ENCODE measurements at regions not wholly inside any gene's neighbourhood (a gene's known extent, or its start where the extent isn't known, plus 50 kb on each side); places are given as distances from the start of the nearest gene placed in this dataset.

- TF ChIP-seq, protein P1, sequence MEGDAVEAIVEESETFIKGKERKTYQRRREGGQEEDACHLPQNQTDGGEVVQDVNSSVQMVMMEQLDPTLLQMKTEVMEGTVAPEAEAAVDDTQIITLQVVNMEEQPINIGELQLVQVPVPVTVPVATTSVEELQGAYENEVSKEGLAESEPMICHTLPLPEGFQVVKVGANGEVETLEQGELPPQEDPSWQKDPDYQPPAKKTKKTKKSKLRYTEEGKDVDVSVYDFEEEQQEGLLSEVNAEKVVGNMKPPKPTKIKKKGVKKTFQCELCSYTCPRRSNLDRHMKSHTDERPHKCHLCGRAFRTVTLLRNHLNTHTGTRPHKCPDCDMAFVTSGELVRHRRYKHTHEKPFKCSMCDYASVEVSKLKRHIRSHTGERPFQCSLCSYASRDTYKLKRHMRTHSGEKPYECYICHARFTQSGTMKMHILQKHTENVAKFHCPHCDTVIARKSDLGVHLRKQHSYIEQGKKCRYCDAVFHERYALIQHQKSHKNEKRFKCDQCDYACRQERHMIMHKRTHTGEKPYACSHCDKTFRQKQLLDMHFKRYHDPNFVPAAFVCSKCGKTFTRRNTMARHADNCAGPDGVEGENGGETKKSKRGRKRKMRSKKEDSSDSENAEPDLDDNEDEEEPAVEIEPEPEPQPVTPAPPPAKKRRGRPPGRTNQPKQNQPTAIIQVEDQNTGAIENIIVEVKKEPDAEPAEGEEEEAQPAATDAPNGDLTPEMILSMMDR (IDR thresholded peaks at IDR 0.05), result no peak
- no peak for TF ChIP-seq POLR2A (IDR thresholded peaks at IDR 0.05)
These were observed 2318.0 kb downstream of the PCDH9 start for GRCh38 chr13:64912141-64912540.
